Fibroblast of lung (primary cell): ENCODE measurements at regions not wholly inside any gene's neighbourhood (a gene's known extent, or its start where the extent isn't known, plus 50 kb on each side); places are given as distances from the start of the nearest gene placed in this dataset.

ENCODE experiments used
- DNase-seq, 2 donors: peaks; one replicate each; pipeline versions ENCODE4 v3.0.0 to v3.0.0-alpha.2; 2010; ENCODE audit warnings: low read depth in 2 of 2
- H2AFZ ChIP-seq: 2 replicates; pipeline ENCODE4 v1.5.1; 2012; ENCODE audit warnings: low read length, control low read depth, inconsistent platforms
- H3K27ac ChIP-seq: 2 replicates; pipeline ENCODE4 v1.5.1; 2011; ENCODE audit warnings: low read length, control low read depth; ENCODE audit not compliant: insufficient read depth
- H3K27me3 ChIP-seq: 2 replicates; pipeline ENCODE4 v1.5.1; 2011; ENCODE audit warnings: mild to moderate bottlenecking, low read length; ENCODE audit not compliant: control insufficient read depth, insufficient read depth
- H3K36me3 ChIP-seq: 2 replicates; pipeline ENCODE4 v1.5.1; 2011; ENCODE audit warnings: low read length; ENCODE audit not compliant: control insufficient read depth, insufficient read depth
- H3K4me1 ChIP-seq: 2 replicates; pipeline ENCODE4 v1.5.1; 2011; ENCODE audit warnings: low read length; ENCODE audit not compliant: control insufficient read depth, insufficient read depth; ENCODE audit errors: extremely low read depth
- H3K4me2 ChIP-seq: 2 replicates; pipeline ENCODE4 v1.5.1; 2011; ENCODE audit warnings: low read length, control low read depth; ENCODE audit not compliant: insufficient read depth; ENCODE audit errors: extremely low read depth
- H3K4me3 ChIP-seq, 4 experiments: fragments of 200-600 bp in 1 of 4; sonication (generic) in 1 of 4; replicated peaks in 1 of 4; 2 replicates each; pipeline ENCODE4 v1.5.1; 2011 to 2016; ENCODE audit warnings: low read length in 4 of 4, low read depth in 3 of 4, mild to moderate bottlenecking in 3 of 4, control low read depth in 2 of 4, inconsistent platforms in 1 of 4, mixed read lengths in 1 of 4; ENCODE audit not compliant: insufficient read depth in 1 of 4; ENCODE audit errors: control extremely low read depth in 1 of 4
- H3K79me2 ChIP-seq: 2 replicates; pipeline ENCODE4 v1.5.1; 2012; ENCODE audit warnings: mild to moderate bottlenecking, low read length, inconsistent platforms; ENCODE audit not compliant: control insufficient read depth, insufficient read depth
- H3K9ac ChIP-seq: 2 replicates; pipeline ENCODE4 v1.5.1; 2011; ENCODE audit warnings: mild to moderate bottlenecking, low read length, control low read depth; ENCODE audit not compliant: insufficient read depth
- H3K9me3 ChIP-seq: 2 replicates; pipeline ENCODE4 v1.5.1; 2012; ENCODE audit warnings: low read depth, low read length; ENCODE audit not compliant: control insufficient read depth, insufficient read depth
- H4K20me1 ChIP-seq: 2 replicates; pipeline ENCODE4 v1.5.1; 2011; ENCODE audit warnings: low read length; ENCODE audit not compliant: control insufficient read depth, insufficient read depth; ENCODE audit errors: extremely low read depth
- EZH2 ChIP-seq: IDR thresholded peaks from 2 replicates; pipeline ENCODE4 v1.5.1; 2012; ENCODE audit warnings: low read length, control low read depth, mild to moderate bottlenecking; ENCODE audit errors: missing control alignments
- TF ChIP-seq, protein P1 (sequence below), 2 donors: IDR thresholded peaks in 1 of 2; conservative IDR thresholded peaks in 1 of 2; 1 replicate in 1 of 2; 2 replicates in 1 of 2; pipeline ENCODE4 v1.5.1; 2011 to 2012; ENCODE audit warnings: low read length in 2 of 2, control low read depth in 1 of 2, inconsistent platforms in 1 of 2, low read depth in 1 of 2, mild to moderate bottlenecking in 1 of 2

DNA sequence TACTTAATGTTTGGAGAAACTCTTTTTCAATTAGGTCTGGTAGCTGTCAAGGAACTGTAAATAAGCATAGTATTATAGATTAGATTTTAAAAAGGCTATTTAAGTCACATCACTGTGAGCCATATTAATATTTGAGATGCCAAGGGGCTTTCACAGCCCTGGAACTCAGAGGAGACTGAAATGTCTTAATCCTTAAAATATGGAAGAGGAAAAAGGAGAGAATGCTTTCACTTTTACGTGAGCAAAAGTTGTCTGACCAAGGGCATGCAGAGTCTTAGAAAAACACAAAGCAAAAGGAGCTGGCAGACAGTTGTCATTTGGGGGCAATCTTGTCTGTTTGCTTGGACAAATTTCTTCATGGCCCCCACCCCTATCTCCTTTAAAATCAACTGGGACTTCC is 253.2 kb upstream of the IGFBP7 start:
- H3K9me3 ChIP-seq = no peaks in the 10 kb centered on the region
- H3K36me3 ChIP-seq = no peaks in the 10 kb centered on the region
- H4K20me1 ChIP-seq = no peaks in the 10 kb centered on the region
- no peak overlapping the region for H3K4me3 ChIP-seq
- no peak for DNase-seq
- no peaks in the 10 kb centered on the region for H3K79me2 ChIP-seq
- no peak overlapping the region for H3K9ac ChIP-seq
- H3K27me3 ChIP-seq = no peaks in the 10 kb centered on the region
- no peak for TF ChIP-seq EZH2
- TF ChIP-seq, protein P1, sequence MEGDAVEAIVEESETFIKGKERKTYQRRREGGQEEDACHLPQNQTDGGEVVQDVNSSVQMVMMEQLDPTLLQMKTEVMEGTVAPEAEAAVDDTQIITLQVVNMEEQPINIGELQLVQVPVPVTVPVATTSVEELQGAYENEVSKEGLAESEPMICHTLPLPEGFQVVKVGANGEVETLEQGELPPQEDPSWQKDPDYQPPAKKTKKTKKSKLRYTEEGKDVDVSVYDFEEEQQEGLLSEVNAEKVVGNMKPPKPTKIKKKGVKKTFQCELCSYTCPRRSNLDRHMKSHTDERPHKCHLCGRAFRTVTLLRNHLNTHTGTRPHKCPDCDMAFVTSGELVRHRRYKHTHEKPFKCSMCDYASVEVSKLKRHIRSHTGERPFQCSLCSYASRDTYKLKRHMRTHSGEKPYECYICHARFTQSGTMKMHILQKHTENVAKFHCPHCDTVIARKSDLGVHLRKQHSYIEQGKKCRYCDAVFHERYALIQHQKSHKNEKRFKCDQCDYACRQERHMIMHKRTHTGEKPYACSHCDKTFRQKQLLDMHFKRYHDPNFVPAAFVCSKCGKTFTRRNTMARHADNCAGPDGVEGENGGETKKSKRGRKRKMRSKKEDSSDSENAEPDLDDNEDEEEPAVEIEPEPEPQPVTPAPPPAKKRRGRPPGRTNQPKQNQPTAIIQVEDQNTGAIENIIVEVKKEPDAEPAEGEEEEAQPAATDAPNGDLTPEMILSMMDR (conservative IDR thresholded peaks at IDR 0.05 in 1 of 2, IDR thresholded peaks at IDR 0.05 in 1 of 2; ENCODE audit: low read depth in 1 of 2, low read length in 2 of 2) = no peak
- no peaks in the 10 kb centered on the region for H3K4me1 ChIP-seq
- H3K27ac ChIP-seq = no peak overlapping the region
- no peak overlapping the region for H2AFZ ChIP-seq
- H3K4me2 ChIP-seq = no peak overlapping the region

DNA sequence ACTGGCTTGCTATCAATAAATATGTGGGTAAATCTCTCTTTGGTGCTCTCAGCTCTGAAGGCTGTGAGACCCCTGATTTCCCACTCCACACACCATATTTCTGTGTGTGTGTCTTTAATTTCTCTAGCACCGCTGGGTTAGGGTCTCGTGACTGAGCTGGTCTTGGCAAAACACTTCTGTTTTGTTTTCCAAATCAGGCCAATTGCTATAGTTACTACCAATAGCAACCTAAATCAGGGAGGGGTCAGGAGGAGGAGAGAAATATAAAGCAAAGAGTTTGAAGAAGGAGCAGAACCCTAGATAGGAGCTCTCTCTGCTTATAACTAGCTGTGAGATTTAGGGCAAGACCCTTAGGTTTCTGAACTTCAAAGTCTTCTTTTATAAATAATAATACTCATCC is 250.5 kb upstream of the IGFBP7 start:
- H3K27ac ChIP-seq = no peak overlapping the region
- no peak for DNase-seq
- TF ChIP-seq EZH2 = no peak
- TF ChIP-seq, protein P1 (conservative IDR thresholded peaks at IDR 0.05 in 1 of 2, IDR thresholded peaks at IDR 0.05 in 1 of 2; ENCODE audit: low read depth in 1 of 2, low read length in 2 of 2) = no peak
- H4K20me1 ChIP-seq = no peaks in the 10 kb centered on the region
- no peaks in the 10 kb centered on the region for H3K36me3 ChIP-seq
- no peaks in the 10 kb centered on the region for H3K27me3 ChIP-seq
- no peak overlapping the region for H3K4me2 ChIP-seq
- no peaks in the 10 kb centered on the region for H3K9me3 ChIP-seq
- H3K4me3 ChIP-seq = no peak overlapping the region
- H3K9ac ChIP-seq = no peak overlapping the region
- H3K4me1 ChIP-seq = no peaks in the 10 kb centered on the region
- H3K79me2 ChIP-seq = no peaks in the 10 kb centered on the region
- no peak overlapping the region for H2AFZ ChIP-seq

DNA sequence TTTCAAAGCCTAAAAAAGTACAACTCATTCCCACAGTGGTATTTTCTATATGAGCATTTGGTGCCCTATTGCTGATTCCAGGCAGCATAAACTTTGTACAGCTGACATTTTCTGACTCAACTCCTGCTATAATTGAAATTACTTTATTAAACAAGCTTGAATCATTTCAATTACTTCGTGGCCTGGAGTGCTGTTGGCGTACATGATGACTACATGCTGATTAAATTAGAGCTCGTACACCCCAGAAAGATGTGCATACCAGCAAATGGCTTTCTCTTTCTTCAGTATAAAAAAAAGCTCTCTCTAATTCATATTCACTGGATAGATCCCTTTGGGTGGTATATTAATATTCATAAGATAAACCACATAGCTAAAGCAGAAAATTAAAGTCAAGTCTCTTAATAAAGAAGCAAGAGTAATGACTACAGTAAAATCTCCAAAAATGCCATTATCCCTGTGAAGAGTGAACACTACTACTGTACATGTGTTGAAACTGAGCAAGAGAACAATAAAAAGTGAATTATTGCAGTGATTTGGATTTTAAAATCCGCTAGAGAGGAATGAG is 245.0 kb upstream of the IGFBP7 start:
- Histone ChIP-seq H3K27ac (no peak overlapping the region), H3K27me3 (no peaks in the 10 kb centered on the region), H3K4me3 (no peak overlapping the region), H3K9ac (no peak overlapping the region), H3K4me1 (no peaks in the 10 kb centered on the region), H3K79me2 (no peaks in the 10 kb centered on the region), H3K9me3 (no peaks in the 10 kb centered on the region), H2AFZ (no peak overlapping the region), H4K20me1 (no peaks in the 10 kb centered on the region), H3K36me3 (no peaks in the 10 kb centered on the region), H3K4me2 (no peak overlapping the region)
- peak in 1 of 2 donors; percentile 44 for DNase-seq
- TF ChIP-seq, protein P1 (conservative IDR thresholded peaks at IDR 0.05 in 1 of 2, IDR thresholded peaks at IDR 0.05 in 1 of 2; ENCODE audit: low read depth in 1 of 2, low read length in 2 of 2) = no peak
- no peak for TF ChIP-seq EZH2
